ENCODE measurements at regions not wholly inside any gene's neighbourhood (a gene's known extent, or its start where the extent isn't known, plus 50 kb on each side); places are given as distances from the start of the nearest gene placed in this dataset.

GRCh38 chr5:89028595-89029285 lies 145.8 kb upstream of the MEF2C start:
- no peak for DNase-seq (ENCODE audit: low read depth)

- no peak for DNase-seq (ENCODE audit: low read depth)
Measured at GRCh38 chr5:89024045-89024444, 141.1 kb upstream of the MEF2C start.

DNA sequence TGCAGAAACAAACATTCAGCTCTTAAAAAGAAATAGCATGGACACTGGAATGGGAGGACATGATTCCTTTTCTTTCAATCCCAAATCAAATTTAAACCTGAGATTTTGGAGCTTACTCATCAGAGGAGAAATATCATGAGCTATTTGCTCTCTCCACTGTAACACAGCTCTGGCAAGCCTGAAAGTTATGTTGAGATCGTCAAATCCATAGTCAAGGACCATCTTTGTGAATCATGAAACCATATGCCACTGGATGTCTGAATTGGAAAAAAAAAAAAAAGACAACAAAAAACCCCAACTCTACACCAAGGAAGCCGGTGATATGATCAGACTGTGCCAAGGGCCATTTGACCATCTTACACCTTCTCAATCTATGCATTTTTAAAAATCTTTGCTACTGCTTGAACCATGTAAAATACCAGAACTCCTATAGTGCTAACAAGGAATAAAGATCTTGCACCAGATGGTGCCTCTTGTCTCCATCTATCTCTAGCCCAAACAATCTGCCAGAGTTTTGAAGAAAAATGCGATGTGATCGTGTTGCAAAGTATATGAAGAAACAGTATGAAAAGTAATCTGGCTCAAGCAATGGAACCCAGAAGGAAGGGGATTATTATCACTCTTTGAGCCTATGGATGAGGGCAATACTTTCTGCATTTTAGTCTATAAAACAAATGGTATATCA lies 138.1 kb upstream of the MEF2C start:
- DNase-seq (ENCODE audit: low read depth): no peak

- no peak for DNase-seq (ENCODE audit: low read depth)
Measured at GRCh38 chr5:89016741-89017303, 133.8 kb upstream of the MEF2C start.

GRCh38 chr5:89015409-89015808 lies 132.4 kb upstream of the MEF2C start:
- no peak for DNase-seq (ENCODE audit: low read depth)

GRCh38 chr5:89011778-89012711 lies 129.1 kb upstream of the MEF2C start:
- DNase-seq (ENCODE audit: low read depth): no peak

DNA sequence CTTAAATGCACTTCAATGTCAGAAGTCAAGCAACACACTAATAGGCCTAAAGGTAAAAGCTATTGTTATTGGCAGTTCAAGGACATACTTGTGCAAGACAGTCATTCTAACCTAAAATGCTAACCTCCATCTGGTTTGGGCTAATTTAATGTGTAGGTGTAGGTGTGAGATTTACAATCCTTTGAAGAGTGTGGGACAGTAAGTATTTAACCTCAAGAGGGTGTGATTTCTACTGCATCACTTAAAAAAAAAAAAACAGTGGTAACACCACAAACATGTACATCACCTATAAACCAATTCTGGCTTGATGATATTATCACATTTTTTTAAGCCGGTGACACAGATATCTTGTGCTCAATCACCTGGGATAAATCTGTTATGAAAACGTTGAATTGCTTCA lies 127.5 kb upstream of the MEF2C start:
- DNase-seq (ENCODE audit: low read depth): no peak

- DNase-seq (ENCODE audit: low read depth): no peak
Measured at GRCh38 chr5:89008291-89008690, 125.3 kb upstream of the MEF2C start.

GRCh38 chr5:89005990-89006389 lies 123.0 kb upstream of the MEF2C start:
- DNase-seq (ENCODE audit: low read depth): no peak

- no peak for DNase-seq (ENCODE audit: low read depth)
Measured at GRCh38 chr5:89004379-89004778, 121.4 kb upstream of the MEF2C start.

GRCh38 chr5:89003563-89004036 lies 120.6 kb upstream of the MEF2C start:
- DNase-seq (ENCODE audit: low read depth): no peak

DNA sequence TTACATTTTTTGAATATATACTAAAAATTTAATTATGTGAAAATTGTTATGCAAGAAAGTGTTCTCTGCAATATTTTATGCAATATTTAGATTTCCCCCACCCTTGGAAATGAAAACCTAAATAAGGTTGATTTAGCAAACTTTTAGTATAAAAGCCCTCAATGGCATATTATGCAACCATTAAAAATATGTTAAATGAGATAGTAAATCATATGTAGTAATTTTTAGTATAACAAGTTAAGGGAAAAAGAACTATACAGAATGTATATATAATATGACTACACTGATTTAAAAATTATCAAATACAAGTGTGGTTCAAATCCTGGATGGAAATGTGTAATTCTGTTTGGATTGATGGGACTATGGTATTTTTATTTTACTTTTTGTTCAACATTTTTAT lies 116.9 kb upstream of the MEF2C start:
- no peak for DNase-seq (ENCODE audit: low read depth)

DNA sequence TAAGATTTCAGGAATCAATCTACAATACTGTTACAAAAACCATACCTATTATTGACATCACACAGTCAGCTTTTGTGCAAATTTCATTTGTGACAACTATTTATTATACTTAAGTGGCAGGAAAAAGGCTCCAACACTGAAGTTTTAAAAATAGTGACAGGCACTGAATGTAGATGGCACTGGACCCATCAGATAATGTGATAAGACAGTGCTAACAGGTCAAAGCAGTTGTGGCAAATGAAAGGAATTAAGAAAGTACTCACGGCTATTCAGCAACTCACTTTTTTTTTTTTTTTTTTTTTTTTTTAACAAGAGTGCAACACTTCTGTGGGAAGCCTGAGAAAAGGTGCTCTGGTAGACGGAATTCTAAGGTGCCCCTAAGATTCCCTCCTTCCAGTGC lies 115.0 kb upstream of the MEF2C start:
- DNase-seq (ENCODE audit: low read depth): no peak

- no peak for DNase-seq (ENCODE audit: low read depth)
Measured at GRCh38 chr5:88984040-88984439, 101.1 kb upstream of the MEF2C start.

DNA sequence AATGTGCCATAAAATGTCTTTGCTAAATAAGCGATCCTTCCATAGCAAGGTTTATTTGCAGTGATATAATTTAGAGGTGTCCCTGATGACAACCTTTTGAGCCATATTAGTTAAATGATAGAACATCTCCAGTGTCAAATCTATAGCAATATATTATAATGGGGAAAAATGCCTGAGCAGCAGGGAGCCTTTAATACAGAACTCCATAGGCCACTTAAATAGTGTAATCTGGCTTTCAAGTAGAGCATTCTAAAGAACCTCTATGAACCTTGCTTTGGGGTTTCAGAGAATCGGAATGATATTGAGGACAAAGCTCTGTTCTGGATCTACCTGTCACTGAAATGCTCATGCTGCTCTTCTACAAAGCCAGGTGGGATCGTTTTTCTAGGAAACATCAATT lies 96.7 kb upstream of the MEF2C start:
- no peak for DNase-seq (ENCODE audit: low read depth)

DNA sequence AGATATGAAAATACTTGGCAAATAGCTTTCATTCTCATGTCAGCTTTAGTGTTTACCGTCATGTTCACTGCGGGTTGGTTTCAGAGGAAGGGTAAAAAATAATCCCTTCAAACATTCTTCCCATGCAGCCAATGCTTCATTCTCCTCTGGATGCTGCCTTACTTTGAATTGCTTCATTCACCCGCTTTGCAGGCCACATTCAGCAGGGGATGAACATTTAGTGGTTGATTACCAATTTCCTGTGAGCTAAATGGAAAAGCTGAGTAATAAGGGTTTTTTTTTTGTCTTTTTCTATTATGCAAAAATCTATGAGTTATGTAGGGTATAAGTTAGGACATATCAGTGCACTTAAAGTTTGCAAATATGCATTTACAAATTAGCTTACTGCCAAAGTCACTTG lies 96.3 kb upstream of the MEF2C start:
- no peak for DNase-seq (ENCODE audit: low read depth)

GRCh38 chr5:88976914-88977313 lies 93.9 kb upstream of the MEF2C start:
- no peak for DNase-seq (ENCODE audit: low read depth)

GRCh38 chr5:88967633-88968585 lies 84.9 kb upstream of the MEF2C start:
- no peak for DNase-seq (ENCODE audit: low read depth)

DNA sequence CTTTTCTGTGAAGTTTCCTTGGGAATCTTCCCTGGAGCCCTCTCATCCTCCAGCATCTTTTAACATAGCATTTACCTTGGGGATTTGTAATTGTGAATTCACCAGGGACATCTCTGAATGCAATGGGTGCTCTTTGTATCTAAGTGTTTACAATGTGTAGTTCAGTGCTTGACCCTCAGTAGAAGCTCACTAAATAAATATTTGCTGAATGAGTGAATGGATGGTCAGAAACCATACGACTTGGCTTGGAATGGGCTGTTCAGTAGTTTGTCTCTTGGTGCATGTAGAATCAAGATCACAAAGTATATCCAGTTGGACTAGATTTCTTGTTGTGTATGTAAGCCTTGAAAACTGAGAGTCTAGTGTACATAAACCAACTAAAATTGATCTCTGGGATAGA lies 81.8 kb upstream of the MEF2C start:
- DNase-seq (ENCODE audit: low read depth): no peak

GRCh38 chr5:88957013-88957412 lies 74.0 kb upstream of the MEF2C start:
- no peak for DNase-seq (ENCODE audit: low read depth)

- no peak for DNase-seq (ENCODE audit: low read depth)
Measured at GRCh38 chr5:88956416-88956815, 73.4 kb upstream of the MEF2C start.
